ENCODE measurements at regions not wholly inside any gene's neighbourhood (a gene's known extent, or its start where the extent isn't known, plus 50 kb on each side); places are given as distances from the start of the nearest gene placed in this dataset.
"Not testable (repeated sequence)": the region's sequence is repeated elsewhere in the genome, so short reads cannot be mapped to it uniquely, and the experiment has no call there.

DNA sequence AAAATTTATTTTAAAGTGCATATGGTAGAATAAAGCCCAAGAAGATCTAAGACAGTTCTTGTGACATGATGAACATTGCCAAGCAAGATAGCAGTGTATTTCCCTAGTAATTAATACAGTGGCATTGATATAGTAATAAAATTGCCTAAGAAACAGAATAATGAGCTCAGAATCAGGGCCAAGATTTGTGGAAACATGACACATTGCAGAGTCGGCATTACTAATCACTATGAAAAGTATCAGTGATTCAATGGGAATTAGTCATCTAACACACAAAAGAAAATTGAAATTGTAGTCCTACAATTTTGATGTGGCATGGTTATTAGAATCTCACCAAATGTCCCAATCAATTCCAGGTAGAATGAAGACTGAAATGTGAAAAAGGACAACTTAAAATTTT lies 243.0 kb upstream of the CYRIA start:
- DNase-seq (ENCODE audit: low spot score) = no peak
- no peak overlapping the region for H3K4me2 ChIP-seq
- TF ChIP-seq EZH2 (IDR thresholded peaks at IDR 0.05; ENCODE audit: borderline replicate concordance) = no peak
- no peak for TF ChIP-seq EZH2phosphoT487 (IDR thresholded peaks at IDR 0.05; ENCODE audit: low read depth, severe bottlenecking, unreplicated experiment)
- TF ChIP-seq, protein P1, sequence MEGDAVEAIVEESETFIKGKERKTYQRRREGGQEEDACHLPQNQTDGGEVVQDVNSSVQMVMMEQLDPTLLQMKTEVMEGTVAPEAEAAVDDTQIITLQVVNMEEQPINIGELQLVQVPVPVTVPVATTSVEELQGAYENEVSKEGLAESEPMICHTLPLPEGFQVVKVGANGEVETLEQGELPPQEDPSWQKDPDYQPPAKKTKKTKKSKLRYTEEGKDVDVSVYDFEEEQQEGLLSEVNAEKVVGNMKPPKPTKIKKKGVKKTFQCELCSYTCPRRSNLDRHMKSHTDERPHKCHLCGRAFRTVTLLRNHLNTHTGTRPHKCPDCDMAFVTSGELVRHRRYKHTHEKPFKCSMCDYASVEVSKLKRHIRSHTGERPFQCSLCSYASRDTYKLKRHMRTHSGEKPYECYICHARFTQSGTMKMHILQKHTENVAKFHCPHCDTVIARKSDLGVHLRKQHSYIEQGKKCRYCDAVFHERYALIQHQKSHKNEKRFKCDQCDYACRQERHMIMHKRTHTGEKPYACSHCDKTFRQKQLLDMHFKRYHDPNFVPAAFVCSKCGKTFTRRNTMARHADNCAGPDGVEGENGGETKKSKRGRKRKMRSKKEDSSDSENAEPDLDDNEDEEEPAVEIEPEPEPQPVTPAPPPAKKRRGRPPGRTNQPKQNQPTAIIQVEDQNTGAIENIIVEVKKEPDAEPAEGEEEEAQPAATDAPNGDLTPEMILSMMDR (IDR thresholded peaks at IDR 0.05; ENCODE audit: poor library complexity) = no peak
- H2AFZ ChIP-seq = no peak overlapping the region
- H3K79me2 ChIP-seq = no peaks in the 10 kb centered on the region
- 37% methylated on average over 1 of the region's 1 CpG for WGBS (ENCODE audit: low lambda C conversion rate, missing lambda C conversion rate)
- no peaks in the 10 kb centered on the region for H4K20me1 ChIP-seq (ENCODE audit: insufficient read depth, poor library complexity, severe bottlenecking)
- H3K27ac ChIP-seq = no peak overlapping the region
- no peaks in the 10 kb centered on the region for H3K4me1 ChIP-seq (ENCODE audit: insufficient read depth)
- H3K9me2 ChIP-seq (replicated peaks; ENCODE audit: insufficient read depth) = no peaks in the 10 kb centered on the region
- H3K4me3 ChIP-seq = no peak overlapping the region
- H3K36me3 ChIP-seq (replicated peaks; ENCODE audit: insufficient read depth, low read depth) = no peaks in the 10 kb centered on the region
- H3K27me3 ChIP-seq = no peaks in the 10 kb centered on the region
- no peaks in the 10 kb centered on the region for H3K9me3 ChIP-seq (ENCODE audit: low read depth)

DNA sequence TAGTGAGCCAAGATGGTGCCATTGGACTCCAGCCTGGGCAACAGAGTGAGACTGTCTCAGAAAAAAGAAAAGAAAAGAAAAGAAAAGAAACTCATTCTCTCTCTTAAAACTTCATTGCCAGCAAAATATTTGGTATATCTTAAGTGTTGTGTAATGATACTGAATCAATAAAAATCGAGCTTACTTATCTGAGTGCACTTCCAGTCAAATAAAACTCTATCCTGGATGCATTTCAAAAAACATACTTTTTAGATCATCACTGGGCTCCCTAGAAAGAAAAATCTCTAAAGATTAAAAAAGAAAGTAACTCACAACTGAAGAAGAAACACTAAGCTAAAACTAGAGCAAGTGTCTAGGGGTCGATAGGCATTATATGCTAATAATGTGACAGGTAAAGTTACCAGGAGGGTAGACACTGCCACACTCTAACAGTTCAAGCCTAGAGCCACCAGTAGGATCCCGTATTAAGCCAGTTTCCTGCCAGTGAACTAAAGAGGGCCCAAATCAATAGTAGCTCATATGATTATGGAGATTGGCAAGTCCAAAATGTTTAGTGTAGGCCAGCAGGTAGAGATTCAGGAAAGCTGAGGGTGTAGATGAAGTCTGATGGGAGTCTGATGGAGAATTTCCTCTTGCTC lies 242.1 kb upstream of the CYRIA start:
- no peaks in the 10 kb centered on the region for H3K36me3 ChIP-seq (replicated peaks; ENCODE audit: insufficient read depth, low read depth)
- 80% methylated on average over 3 of the region's 3 CpGs for WGBS (ENCODE audit: low lambda C conversion rate, missing lambda C conversion rate)
- H3K27me3 ChIP-seq = no peaks in the 10 kb centered on the region
- no peak overlapping the region for H3K4me2 ChIP-seq
- H3K9me3 ChIP-seq (ENCODE audit: low read depth) = no peaks in the 10 kb centered on the region
- no peak overlapping the region for H3K27ac ChIP-seq
- H3K9me2 ChIP-seq (replicated peaks; ENCODE audit: insufficient read depth) = no peaks in the 10 kb centered on the region
- no peak for TF ChIP-seq EZH2phosphoT487 (IDR thresholded peaks at IDR 0.05; ENCODE audit: low read depth, severe bottlenecking, unreplicated experiment)
- TF ChIP-seq, protein P1 (IDR thresholded peaks at IDR 0.05; ENCODE audit: poor library complexity) = no peak
- no peak for TF ChIP-seq EZH2 (IDR thresholded peaks at IDR 0.05; ENCODE audit: borderline replicate concordance)
- H4K20me1 ChIP-seq (ENCODE audit: insufficient read depth, poor library complexity, severe bottlenecking) = no peaks in the 10 kb centered on the region
- H3K4me1 ChIP-seq (ENCODE audit: insufficient read depth) = no peaks in the 10 kb centered on the region
- no peaks in the 10 kb centered on the region for H3K79me2 ChIP-seq
- DNase-seq (ENCODE audit: low spot score) = no peak
- no peak overlapping the region for H3K4me3 ChIP-seq
- H2AFZ ChIP-seq = no peak overlapping the region

DNA sequence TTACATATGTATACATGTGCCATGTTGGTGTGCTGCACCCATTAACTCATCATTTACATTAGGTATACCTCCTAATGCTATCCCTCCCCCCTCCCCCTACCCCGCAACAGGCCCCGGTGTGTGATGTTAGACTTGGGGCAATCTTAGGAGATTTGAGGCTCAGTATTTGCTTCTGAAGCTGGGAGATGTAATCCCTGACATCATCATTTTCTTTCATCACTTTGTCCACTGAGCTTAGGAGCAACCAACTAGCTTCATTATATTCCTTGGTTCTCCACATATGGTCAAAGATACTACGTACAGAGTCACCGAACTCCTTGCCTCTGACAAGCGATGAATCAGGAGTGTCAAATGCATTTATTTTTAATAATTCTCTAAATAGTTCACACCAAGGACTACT lies 239.7 kb upstream of the CYRIA start:
- not testable (repeated sequence) for H3K9me2 ChIP-seq (replicated peaks; ENCODE audit: insufficient read depth); H2AFZ ChIP-seq; H3K36me3 ChIP-seq (replicated peaks; ENCODE audit: insufficient read depth, low read depth); H3K4me3 ChIP-seq; H4K20me1 ChIP-seq (ENCODE audit: insufficient read depth, poor library complexity, severe bottlenecking); H3K4me2 ChIP-seq; DNase-seq (ENCODE audit: low spot score); H3K9me3 ChIP-seq (ENCODE audit: low read depth); H3K27ac ChIP-seq; H3K27me3 ChIP-seq; H3K4me1 ChIP-seq (ENCODE audit: insufficient read depth); H3K79me2 ChIP-seq
- WGBS (ENCODE audit: low lambda C conversion rate, missing lambda C conversion rate) = 94% methylated on average over 5 of the region's 5 CpGs

DNA sequence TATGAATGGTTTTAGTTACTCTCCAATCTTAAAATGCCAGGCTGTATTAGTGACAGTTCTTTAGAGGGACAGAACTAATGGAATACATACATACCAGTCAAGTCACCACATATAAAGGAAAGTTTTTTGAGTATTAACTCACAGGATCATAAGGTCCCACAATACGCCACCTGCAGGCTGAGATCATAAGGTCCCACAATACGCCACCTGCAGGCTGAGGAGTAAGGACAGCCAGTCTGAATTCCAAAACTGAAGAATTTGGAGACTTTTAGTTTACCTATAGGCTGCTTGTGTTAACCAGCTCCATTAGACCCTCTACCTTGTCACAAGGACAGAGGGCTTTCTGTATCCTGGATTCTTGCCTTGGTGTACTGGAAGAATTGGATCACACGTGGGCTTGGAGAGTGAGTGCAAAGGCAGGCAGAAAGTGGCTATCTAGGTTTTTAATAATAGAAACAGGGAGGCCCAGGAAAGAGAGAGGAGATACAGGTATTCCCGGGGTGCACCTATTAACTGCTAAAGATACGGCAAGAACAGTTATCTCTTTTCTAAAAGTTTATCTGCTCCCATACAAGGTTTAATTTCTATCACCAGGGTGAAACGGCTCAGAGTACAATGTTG lies 234.9 kb upstream of the CYRIA start:
- no peaks in the 10 kb centered on the region for H3K79me2 ChIP-seq
- H2AFZ ChIP-seq = no peak overlapping the region
- H3K4me1 ChIP-seq (ENCODE audit: insufficient read depth) = no peaks in the 10 kb centered on the region
- DNase-seq (ENCODE audit: low spot score) = peak; percentile 55
- WGBS (ENCODE audit: low lambda C conversion rate, missing lambda C conversion rate) = 61% methylated on average over 6 of the region's 6 CpGs
- H3K4me2 ChIP-seq = no peak overlapping the region
- H3K27ac ChIP-seq = no peak overlapping the region
- no peaks in the 10 kb centered on the region for H4K20me1 ChIP-seq (ENCODE audit: insufficient read depth, poor library complexity, severe bottlenecking)
- no peaks in the 10 kb centered on the region for H3K27me3 ChIP-seq
- no peak overlapping the region for H3K4me3 ChIP-seq
- no peaks in the 10 kb centered on the region for H3K9me3 ChIP-seq (ENCODE audit: low read depth)
- no peaks in the 10 kb centered on the region for H3K9me2 ChIP-seq (replicated peaks; ENCODE audit: insufficient read depth)
- TF ChIP-seq EZH2phosphoT487 (IDR thresholded peaks at IDR 0.05; ENCODE audit: low read depth, severe bottlenecking, unreplicated experiment) (no peak), EZH2 (IDR thresholded peaks at IDR 0.05; ENCODE audit: borderline replicate concordance) (no peak)
- TF ChIP-seq, protein P1 (IDR thresholded peaks at IDR 0.05; ENCODE audit: poor library complexity) = peak; percentile 60
- no peaks in the 10 kb centered on the region for H3K36me3 ChIP-seq (replicated peaks; ENCODE audit: insufficient read depth, low read depth)

Measured in hepatocyte (in vitro differentiated cells).